SHP77 (cell line): ENCODE measurements at regions not wholly inside any gene's neighbourhood (a gene's known extent, or its start where the extent isn't known, plus 50 kb on each side); places are given as distances from the start of the nearest gene placed in this dataset.

Experiments used
- DNase-seq, 2 experiments: peaks; one replicate each; lab custom pipeline; 2025; lab: John Stamatoyannopoulos, UW

DNA sequence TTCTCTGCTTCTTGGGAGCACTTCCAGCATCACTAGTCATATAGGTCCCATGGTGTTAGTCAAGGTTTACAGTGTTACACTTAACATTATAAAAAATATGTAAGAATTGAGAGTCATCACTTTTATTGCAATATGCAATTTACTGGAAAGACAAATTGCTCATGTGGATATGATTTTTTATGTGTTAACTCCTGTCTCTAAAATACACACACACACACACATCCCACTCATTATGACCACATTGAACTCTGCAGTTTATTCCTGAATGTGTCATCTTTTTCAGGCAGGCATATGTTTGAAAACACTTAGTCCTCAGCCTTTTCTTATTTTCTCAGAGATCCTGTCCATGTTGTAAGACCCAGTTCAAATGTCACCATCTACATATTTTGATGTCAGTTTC, 148.5 kb upstream of the MRPS30 start:
- no peak for DNase-seq

DNA sequence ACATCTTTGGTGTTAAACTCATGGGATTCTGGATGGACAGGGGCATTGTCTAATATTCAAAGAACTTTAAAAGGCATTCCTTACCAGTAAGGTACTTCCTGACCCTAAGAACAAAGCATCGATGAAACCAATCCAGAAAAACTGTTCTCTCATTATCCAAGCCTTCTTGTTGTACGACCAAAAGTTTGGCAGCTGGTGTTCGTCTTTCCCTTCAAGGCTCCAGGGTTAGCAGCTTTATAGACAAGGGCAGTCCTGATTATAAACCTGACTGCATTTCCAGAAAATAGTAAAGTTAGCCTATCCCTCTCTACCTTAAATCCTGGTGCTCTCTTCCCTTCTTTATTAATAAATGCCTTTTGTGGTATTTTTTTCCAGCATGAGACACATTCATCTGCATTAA, 149.4 kb upstream of the MRPS30 start:
- DNase-seq = no peak

DNA sequence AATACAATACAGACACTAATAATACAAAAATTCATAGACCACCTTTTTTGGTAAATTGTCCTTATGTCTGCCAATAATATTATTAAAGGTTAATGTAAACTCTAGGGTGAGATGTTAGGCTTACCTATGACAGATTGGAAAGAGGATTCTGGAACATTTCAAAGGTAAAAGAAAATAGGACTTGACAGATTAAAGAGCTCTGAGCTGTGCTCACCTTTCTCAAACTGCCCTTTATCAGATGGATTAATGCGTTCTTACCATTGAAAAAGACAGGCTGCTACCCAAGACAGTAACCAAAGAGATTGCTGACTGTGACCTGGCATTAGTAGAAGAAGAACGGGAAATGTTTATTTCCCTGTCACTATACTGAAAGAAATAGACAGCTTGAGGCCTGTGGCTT, 156.1 kb upstream of the MRPS30 start:
- no peak for DNase-seq

DNA sequence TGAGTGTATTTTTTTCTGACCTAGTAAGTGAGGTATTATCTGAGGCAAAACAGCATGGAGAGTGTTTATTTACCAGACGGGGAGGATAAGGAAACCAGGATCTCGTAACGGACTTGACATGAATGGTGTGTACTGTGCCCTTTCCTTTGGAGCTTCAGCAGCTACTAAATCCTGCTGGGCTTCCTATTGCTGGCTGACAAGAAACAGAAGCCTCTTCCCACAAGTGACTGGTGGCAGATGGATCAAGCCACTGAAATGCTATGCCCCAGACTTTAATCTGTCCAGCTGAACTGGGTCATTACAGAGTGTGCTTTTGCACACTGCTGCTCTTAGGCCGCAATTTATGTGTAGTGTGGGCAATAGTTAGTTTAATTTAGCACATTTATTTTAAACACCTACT, 162.7 kb upstream of the MRPS30 start:
- DNase-seq = peak in 1 of 2 experiments; percentile 27

DNA sequence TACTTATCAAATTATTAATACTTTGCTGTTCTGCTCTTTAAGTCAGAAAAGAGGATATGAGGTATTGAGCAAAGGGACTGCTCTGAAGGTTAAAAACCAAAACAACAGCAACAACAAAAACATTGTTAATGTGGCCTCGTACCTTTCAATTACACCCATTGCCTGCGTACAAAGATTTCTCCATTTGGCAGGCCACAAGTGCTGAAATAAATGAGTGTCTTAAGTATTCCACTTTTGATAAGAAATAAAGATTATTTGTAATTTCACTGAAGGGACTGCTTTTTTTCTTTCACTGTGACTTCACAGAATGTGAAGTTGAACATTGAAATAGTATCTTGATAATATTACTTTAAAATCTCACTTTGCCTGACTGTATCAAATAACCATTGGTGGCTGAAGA, 163.2 kb upstream of the MRPS30 start:
- DNase-seq = no peak

DNA sequence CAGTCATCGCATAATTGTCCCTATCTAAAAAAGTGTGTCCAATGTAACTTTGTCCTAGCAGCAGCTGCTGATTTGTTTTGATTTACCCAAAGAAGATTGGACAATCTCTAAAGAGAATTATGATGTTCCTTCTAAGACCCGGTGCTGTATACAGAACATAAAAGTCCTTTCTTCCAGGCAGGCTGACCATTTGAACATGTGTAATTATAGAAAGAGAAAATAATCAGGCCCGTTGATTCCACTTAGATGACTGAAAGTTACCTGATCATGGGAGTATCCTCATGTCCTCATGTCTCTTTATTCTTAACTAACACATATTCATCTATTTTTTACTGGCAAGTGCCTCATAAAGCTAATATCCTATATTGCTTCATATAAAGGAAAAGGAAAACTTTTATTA, 164.1 kb upstream of the MRPS30 start:
- DNase-seq = no peak

DNA sequence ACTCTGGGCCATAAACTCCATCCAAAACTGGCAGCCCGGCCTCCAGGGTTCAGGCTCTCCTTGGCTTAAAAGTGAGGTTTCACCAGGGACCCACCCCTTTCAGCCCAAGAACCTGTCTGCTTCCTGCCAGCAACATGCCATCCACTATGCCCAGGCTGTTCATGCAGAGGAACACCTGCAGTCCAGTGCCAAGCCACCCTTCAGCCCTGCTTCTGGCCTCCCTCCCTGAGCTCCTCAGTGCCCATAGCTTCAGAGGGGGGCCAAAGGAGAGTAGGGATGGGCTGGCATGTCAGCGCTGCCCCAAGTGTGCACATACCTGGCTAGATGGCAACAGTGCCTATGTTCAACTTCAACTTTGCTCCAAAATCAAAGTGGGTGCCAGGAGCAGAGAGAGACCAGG, 166.9 kb upstream of the MRPS30 start:
- no peak for DNase-seq

DNA sequence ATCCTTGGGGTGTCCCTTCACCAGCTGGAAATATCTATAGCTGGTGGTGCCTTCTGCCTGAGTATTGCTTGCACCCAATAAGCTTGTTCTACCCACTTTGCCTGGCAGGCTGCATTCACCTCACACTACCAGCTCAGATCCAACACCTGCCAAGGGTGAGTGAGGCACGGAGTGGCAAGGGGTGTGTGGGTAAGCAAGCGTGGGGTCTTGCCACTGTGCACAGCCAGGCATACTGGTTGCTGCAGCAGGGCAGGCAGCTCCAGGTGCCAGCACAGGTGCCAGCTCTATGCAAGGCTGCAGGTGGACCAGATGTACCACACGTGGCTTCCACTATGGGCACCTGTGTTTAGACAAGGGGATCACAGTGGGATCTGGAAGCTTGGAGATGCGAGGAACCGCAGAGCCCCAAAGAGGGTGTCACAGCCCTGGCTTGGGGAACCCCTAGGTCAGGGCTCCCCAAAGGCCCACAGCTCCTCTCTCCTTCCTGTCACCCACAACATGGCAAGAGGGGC, 167.7 kb upstream of the MRPS30 start:
- DNase-seq = no peak

DNA sequence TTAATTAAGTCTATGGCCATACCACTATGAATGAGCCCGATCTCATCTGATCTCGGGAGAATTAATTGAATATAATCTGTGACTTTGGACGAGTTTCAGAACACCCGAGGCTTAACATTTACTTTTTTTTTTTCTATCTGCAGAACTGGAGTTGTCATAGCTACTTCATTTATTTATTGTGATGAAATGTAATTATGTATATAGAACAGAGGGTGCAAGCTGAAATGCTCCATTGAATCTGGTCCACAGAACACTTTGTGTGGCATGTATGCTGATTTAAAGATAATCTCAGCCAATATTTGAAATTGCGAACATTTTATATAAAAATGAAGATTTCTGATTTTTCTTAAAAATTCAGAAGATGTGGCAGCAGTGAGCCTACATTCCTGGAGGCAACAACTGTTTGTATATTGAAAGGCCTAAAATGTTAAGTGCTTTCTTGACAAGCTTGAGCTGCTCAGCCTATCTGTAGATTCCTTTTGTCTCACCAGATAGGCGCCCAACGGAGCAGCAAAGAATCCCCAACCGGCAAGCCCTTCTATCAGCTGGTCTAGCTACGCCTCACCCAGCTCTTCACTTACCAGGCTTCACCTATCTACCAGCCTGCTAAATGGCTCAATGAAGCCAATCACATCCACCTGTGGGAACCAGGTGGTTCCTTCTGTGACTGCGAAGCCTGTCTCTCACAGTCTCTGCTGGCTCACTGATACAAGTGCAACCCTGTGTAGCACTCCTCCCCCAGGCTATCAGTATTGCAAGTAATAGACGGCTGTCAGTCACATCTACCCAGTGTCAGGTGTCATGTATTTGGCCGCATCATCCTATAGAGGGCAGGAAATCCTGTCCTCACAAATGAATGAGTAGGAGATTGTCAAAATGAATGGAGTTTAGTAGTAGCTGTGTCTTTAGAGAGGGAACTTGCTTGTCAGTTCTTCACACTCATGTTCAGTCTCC, 170.6 kb upstream of the MRPS30 start:
- no peak for DNase-seq

DNA sequence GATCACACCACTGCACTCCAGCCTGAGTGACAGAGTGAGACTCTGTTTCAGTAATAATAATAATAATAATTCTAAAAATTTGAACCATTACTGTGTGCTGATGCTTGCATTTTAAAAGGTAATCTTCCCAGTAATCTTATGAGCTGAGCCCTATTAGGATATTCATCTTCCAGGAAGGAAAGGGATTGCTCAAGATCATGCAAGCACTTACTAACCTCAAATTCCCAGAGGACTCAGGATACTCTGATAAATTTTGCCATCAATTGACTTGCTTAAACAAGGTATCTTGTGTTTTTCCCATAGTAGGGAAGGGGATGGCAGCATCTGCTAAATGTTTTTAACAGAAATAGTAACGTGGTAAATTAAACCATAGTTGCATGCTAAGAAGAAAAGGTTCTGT, 176.4 kb upstream of the MRPS30 start:
- DNase-seq = no peak

DNA sequence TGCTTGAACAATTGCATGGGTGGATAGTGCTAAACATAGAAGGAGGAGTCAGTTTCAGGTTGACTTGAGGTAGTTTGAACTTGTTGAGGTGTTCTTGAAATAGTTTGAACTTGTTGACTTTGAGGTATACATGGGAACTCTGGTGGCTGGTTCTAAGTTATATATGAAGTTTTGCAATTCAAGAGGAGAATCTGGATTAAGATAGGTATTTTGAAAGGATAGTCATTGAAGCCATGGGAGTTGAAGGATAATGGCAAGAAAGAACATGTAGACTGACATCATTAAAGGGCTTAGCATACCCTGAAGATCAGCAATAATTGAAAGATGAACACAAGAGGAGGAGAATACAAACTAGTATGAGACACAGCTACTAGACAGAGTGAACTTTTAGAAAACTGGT, 181.9 kb upstream of the MRPS30 start:
- DNase-seq = no peak

DNA sequence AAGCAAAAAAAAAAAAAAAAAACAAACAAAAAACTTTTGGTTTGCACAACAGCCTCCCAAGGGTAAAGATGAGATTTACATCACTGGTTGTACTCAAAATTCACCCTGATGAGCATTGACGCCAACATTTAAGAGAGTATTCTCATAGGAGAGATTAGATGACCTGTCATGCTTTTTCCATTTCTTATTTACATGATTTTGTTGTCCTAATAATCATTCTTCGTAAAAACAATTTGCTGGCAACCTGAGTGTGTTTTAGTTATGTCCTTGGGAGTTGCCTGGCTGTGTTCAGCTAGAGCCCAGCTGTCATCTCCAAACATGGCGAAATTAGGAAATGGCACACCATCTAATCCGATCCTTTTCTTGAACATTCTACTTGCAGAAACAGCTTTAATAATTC, 186.4 kb upstream of the MRPS30 start:
- no peak for DNase-seq

DNA sequence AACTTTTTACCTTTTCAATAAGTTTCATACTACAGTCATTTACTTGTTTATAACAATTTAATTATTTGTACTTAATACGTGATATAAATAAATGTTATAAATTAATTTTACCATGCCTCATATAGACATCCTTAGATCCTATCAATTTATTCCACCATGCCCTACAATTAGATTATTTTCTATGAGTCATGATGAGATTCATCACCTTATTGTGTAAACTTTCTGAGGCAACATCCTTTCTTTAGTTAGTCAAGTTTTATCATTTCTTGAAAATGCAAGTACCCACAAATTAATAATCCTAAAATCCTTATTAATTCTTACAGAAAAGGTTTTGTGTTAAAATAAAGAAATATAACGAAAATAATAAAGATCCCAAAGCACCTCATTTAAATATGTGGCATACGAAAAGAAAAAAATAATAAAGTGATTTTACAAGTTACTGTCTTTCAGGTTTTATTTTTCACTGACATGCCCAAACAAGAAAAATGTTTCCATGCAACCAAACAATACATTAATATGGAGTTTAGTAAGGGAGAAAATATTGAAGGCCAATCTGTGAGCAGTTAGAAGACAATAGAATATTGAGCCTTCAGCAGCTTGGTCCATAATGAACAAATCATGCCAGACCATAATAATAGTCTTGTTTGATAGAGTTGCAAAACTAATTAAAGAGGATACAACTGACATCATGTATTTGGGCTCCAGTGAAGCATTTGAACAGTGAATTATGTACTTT, 188.7 kb upstream of the MRPS30 start:
- DNase-seq = no peak

DNA sequence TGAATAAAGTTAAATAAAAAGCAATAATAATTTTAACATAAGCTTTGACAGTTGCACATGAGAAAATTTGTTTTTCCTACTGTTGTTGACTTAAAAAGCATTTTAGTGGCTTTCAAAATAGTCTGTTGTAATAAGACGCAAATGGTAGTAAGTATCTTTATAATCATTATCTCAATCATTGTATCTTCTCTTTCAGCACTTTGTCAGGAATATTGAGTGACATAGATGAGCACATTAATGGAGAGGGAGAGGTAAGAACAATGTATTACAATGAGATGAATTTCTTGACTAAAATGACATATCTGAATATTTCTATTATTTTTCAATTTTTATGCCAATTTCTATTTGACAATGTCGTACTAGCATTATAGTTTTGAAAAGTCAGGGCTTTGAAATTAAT, 193.9 kb upstream of the MRPS30 start:
- DNase-seq = no peak

DNA sequence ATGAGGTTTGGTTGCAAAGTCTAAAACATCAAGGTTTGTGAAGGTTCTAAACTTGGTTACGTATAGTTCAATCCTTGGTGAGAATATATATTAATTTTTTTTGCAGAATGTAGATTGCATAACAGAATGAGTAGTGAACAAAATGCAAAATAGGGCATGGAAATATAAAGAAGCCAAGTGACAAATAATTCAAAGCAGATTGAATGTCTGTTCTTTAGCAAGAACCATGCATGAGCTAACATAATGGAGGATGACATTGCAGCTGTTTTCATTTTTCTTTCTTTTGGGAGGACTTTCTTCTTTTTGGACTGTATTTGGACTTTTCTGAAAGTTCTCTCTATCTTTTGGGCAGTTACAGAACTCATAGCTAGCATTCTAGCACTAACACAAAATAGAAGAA, 194.8 kb upstream of the MRPS30 start:
- DNase-seq = no peak

DNA sequence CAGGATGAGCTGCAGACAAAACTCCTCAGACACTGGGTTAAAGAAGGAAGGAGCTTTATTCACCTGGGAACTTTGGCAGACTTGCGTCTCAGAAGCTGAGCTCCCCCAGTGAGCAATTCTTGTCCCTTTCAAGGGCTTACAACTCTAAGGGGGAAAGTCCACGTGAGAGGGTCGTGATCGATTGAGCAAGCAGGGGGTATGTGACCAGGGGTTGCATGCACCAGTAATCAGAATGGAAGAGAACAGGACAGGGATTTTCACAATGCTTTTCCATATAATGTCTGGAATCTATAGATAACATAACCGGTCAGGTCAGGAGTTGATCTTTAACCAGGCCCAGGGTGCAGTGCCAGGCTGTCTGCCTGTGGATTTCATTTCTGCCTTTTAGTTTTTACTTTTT, 202.8 kb upstream of the MRPS30 start:
- DNase-seq = no peak

DNA sequence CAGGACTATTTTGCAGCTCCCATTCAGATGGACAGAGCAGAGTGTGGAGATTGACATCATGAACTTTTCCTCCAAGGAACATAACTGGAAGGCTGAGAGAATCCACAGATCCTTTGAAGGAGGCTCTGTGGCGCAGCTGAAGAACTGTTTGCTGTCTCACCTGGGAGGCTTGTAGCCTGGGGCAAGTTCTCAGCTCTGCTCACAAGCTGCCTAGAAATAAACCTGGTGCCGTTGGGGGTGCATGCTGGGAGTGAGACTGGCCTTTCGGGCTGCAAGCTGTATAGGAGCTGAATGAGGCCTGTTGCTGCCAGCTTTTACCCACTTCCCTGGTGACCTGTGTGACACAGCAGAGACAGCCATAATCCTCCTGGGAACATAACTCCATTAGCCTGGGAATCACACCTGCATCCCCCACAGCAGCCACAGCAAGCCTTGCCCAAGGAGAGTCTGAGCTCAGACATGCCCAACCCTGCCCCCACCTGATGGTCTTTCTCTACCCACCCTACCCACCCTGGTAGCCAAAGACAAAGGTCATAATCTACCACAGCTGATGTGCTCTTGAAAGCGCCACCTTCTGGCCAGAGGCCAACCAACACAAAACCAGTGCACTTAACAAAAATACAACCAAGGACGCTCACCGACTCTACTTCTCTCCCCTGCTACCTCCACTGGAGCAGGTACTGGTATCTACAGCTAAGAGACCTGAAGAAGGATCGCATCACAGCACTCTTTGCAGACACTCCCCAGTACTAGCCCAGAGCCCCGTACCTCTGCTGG, 205.1 kb upstream of the MRPS30 start:
- peak; percentile 20 to 25 for DNase-seq

DNA sequence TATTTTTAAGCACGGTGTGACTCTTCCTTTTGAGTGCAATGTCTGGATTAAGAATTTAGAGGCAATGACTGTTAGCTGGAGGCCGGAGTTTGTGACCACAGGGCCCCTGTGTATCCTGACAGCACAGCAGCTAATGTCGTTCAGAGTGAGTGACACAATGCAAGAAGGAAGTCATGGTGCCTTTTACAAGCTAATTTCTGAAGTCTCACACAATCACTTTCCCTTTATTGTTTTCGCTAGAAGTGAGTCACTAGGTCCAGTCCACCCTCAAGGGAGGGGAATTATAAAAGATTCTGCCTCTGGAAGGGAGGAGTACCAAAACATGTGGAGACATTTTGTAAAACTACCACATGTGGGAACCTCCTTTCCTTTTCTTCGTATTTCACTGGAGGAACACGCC, 185.5 kb upstream of the FGF10 start:
- DNase-seq = no peak

DNA sequence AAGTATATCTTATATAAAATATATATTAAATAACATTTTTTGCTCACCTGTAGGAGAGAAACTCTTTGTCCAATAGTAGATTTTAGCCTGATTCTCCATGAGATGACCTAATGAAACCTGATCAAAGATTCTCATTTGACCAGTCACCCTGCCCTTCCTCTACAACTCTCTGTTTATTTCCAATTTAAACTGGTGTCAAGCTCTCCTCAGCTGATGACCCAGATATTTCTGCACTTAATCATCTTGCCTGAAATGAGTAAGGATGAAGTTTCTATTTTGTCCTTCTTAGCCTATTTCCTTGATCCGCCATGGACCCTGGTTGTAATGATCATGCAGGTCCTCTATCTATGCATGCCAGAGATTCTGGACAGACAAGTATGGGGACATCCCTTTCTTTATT, 179.3 kb upstream of the FGF10 start:
- DNase-seq = no peak

DNA sequence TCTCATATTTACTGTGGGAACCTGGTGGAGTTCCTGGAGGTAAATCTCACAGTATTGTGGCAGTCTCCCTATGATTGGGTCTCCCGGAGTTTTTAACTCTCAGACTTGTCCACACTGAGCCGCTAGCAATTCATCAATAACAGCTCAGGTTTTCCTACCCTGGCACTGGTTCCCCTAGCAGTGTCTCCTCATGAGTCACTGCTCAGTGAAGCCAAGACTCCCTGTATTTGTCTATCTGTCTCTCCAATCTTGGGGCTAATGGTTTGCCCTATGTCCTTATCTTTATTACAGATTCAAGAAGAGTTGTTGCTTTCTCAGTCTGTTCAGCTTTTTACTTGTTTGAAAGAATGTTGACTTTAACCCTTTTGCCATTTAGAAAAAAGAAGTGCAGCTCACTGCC, 176.7 kb upstream of the FGF10 start:
- no peak for DNase-seq

DNA sequence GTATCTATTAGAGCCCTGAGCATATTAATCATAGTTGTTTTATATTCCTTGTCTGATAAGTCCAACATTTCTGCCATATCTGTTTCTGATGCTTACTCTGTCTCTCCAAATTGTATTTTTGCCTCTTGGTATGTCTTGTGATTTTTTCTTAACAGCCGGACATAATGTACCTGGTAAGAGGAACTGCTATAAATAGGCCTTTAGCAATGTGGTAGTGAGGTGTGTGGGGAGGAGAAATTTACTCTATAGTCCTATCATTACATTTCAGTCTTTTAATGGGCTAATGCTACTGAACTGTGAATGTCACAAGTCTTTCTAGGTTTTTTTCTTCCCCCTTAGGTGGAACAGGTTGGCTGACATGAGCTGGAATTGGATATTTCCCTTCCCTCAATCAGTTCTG, 176.1 kb upstream of the FGF10 start:
- no peak for DNase-seq

DNA sequence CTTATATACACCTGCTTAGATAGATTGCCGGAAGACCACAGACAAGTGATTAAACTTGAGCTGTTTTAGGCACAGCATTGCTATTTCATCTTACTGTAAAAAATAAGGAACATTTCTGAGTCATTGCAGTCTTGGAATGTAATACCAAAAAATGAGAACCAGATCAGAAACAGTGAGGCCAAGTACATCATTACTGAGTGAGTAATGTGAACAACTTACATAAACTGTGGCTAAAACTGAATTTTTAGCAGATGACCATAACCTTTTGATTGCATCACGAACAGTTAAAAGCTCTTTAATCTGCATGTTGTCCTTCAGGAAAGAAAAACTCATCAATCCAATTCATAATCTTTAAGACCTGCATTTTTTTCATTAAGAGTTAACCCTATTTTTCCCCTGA, 157.1 kb upstream of the FGF10 start:
- DNase-seq = no peak
